Right lung (tissue), 2 donors: ENCODE measurements at regions not wholly inside any gene's neighbourhood (a gene's known extent, or its start where the extent isn't known, plus 50 kb on each side); places are given as distances from the start of the nearest gene placed in this dataset.

Source experiments
- DNase-seq, 2 donors: peaks; one replicate each; pipeline ENCODE4 v3.0.0-alpha.2; 2013

DNA sequence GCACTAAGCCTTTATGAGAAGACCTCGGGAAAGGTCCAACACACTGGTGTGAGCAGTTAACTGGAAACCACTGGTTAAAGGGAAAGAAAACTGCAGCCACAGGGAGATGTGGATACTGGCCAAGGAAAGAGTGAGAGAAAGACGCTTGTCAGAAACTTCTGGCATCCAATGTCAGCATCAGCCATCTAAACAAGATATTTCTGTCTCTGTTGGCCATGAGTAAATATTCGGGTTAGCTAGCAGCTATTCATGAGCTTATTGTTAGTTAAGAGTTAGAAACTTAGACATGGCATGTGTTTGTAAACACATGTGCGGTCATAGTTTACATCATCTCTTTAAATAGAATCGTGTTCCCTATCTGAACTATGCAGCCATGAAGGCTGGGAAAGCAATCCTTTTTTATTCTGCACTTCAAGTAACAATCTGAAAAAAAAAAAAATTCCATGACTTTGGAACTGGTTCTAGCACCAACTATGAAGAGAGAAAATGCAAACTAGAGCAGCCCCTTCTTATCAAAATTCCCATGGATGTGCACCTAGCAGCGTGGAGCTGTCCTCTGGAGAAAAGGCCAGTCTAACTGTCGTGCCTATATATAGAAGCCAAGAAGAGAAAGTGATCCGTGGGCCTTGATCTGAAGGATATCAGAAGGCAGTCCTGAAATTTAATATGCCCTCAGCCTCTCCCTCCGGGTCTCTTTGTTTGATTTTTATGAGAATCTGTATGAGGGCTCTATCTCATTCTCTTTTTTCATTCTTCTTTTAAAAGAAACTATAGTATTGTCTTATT is 84.0 kb upstream of the RFX8 start:
- peak; percentile 83 to 88 for DNase-seq

DNA sequence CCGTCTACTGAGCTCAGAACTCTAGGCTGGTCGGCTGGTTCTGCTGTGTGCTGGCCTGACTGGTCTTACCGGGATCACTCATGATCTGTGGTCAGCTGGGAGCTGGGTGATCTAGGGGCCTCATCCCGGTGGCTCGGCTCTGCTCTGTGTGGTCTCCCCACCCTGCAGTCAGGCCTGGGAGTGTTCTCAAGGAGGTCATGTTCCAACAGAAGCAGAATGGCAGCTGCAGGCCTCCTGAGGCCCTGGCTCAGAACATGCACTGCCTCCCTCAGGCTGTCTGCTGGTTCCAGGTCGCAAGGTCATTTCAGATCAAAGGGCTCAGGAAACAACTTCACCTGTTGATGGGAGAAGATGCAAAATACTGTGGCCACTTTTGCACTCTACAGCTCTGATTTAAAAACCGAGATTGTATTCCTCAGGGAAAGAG is 81.1 kb upstream of the RFX8 start:
- DNase-seq = no peak

- peak; percentile 60 to 71 for DNase-seq
These were observed 76.5 kb upstream of the RFX8 start for GRCh38 chr2:101551336-101551888.

- no peak for DNase-seq
These were observed 75.6 kb upstream of the RFX8 start for GRCh38 chr2:101550555-101550954.

DNA sequence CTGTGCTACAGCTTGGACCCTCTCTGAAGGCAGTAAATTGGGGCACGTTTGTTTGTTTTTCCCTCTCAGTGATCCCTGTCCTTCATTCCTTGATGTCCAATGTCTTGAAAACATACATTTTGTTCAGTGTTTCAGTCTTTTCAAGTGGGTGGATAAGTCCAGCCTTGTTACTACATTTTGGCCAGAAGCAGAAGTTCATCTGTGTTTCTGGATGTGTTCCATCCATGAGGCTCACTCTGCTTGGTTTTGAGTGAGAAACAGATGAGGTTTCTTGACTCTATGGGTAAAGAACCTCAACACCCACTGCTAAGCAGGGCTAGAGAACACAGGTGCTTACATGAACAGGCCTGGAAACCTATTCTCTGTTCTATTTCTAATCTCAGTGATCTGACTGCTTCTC is 74.5 kb upstream of the RFX8 start:
- DNase-seq = no peak

- DNase-seq = no peak
These were observed 71.6 kb upstream of the RFX8 start for GRCh38 chr2:101546376-101547058.

DNA sequence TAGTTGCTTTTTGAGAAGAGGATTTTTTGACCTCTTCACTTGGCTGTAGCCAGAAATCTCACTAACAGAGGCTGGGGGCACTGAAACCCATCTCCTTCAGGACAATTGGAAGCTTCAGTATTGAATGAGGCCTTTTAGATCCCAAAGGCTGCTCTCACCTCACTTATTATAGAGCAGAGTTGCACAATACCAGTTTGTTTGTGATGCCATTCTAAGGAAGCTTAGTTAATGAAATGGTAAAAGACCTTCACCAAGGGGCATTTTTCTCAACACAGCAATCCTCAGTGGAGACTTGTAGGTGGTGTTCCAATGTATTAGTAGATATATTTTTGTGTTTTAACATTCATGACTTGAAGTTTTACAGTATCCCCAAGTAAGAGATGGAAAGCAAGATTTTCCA is 71.0 kb upstream of the RFX8 start:
- DNase-seq = no peak

- no peak for DNase-seq
These were observed 65.6 kb upstream of the RFX8 start for GRCh38 chr2:101540518-101540917.

DNA sequence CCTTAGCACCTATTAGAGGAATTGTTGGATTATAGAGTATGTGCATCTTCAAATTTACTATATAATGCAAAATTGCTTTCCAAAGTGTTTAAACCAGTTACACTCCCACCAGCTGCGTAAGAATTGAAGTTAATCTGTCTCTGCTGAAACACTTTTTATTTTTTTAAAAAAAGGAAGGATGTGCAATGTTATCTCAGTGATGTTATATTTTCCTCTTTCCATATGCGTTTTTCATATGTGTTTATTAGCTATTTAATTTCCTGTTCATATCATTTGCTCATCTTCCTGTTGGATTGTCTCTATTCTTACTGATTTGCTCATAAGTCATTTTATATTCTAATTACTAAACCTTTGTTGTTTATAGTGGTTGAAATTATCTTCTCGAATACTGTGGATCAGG is 63.2 kb upstream of the RFX8 start:
- DNase-seq = no peak

DNA sequence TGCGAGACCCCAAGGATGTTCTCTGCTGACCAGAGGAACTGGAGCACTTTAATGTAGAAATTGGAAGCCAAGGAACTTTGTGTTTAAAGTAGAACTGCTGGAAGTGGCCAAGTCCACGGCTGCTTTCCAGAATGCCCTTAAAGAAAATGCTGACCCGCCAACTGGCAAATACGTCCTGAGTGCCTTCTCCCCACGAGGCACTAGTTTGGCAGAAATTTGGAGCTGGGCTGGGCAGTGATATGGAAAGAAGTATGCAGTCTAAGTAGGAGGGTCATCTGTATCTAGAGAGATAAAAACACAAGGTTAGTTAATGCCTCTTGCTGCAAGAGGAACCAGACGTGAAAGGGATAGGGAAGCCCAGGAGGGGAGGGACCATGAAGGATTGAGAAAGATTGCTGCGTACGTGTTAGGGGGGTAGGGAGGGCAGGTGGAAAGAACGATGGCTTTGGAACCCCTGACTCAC is 59.3 kb upstream of the RFX8 start:
- no peak for DNase-seq

DNA sequence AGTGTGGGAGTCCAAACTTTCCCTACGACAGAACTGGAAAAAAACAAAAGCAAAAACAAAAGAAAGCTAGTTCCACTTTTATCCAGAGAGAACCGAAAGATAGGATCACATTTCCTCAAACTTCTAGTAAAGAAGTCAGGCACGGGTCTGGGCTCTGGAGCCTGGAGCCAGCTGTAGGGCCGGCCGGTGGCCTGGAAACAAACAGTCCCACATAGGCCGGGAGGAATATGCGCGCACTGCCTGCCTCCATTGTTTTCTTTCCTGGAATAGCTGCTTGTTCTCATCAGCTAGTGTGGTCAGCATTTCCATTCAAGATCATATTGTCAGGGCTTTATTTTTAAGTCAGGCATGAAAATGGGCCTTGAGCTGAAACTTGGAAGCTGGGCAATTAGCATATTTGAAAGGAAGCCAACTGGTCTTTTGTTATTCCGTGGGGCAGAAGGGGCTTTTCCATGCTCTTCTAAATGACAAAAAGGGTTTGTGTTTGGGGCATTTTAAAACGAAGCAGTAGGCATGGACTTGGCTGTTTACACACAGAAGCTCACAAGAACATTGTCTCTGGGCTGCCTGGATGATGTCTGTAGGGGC is 58.7 kb upstream of the RFX8 start:
- DNase-seq = no peak

DNA sequence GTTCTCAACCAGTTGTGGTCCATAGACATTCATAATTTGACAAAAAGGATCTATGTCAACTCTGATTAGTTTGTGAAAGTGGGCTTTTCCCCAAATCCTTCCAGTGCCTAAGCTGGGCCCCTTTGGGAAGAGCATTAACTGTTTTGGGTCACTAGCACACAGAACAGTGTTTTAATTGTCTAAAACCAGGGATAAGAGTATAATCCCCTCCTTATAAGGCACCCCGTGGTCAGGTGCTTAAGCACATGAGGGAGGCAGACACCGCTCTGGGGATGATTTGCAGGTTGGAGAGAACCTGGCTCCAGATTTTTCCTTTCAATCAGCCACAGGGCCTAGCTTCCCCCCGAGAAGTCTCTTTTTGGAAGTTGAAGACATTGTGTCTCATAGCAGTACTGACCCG is 53.6 kb upstream of the RFX8 start:
- DNase-seq = no peak

- DNase-seq = no peak
These were observed 50.0 kb upstream of the RFX8 start for GRCh38 chr2:101524806-101525430.
